HG03354 (cell line): ENCODE measurements at regions not wholly inside any gene's neighbourhood (a gene's known extent, or its start where the extent isn't known, plus 50 kb on each side); places are given as distances from the start of the nearest gene placed in this dataset.
A peak's percentile ranks its signal among the peaks of the same experiment; 100 is the strongest.
"Not testable (repeated sequence)": the region's sequence is repeated elsewhere in the genome, so short reads cannot be mapped to it uniquely, and the experiment has no call there.

Experiments
- ATAC-seq: cut with Tn5 transposase; IDR thresholded peaks from one replicate; pipeline ENCODE4 v1.9.1; 2021; ENCODE audit warnings: mild to moderate bottlenecking; ENCODE audit not compliant: unreplicated experiment, poor library complexity, severe bottlenecking

DNA sequence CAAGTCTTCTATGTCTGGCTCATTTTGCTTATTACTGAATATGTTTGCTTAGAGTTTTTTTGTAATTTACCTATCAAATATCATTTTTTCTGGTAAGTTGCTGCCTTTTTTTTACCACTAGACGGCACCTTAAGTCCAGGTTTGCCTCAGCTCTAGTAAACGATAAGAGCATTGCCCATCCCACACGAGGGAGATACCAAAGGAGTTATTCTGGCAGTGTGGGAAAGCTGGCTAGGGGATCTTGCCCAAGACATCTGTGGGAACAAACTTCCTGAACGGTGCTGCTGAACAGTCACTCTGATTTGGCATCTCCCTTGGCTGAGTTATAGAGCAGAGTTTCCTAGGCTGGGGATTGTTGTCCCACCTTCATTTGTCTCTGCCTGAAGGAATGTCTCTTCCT is 306.4 kb downstream of the COL12A1 start:
- no peak for ATAC-seq

DNA sequence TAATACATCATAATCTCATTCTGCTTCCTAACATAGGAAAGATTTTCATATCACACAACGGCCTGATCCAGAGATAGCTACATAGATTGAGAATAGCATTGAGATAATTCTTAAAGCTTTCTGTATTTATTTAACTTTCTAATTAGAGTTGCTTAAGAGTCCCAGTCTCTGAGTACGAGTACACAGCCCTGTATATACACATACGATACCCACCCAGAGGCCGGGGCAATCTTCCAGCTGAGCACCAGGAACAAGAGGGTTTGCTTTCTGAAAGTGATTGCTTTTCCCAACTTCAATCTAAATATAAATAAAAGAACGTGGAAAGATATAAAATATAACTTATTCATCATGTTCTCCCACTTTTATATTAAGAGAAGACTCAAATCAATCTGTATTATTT is 313.8 kb downstream of the COL12A1 start:
- ATAC-seq = no peak

DNA sequence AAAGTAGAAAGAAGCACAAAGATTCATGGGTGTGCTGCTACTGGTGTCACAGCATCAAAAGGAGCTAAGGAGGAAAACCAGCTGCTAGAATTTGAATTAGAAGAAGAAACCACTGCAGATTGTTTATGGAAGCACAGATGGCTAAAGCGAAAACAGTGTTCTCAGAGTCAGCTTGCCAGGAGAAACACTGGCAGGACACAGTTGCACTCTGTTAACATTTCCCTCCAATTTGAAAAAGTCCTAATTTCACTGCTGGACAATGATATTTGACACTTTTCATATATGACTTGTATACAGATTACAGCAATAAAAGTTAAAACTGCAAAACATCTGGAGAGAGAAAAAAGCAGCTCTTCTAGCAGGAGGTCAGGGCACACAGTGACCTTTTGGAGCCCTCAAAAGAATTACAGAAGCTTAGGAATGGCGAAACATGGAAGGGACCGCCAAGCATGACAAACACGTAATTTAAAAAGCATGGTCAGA is 314.5 kb downstream of the COL12A1 start:
- no peak for ATAC-seq

DNA sequence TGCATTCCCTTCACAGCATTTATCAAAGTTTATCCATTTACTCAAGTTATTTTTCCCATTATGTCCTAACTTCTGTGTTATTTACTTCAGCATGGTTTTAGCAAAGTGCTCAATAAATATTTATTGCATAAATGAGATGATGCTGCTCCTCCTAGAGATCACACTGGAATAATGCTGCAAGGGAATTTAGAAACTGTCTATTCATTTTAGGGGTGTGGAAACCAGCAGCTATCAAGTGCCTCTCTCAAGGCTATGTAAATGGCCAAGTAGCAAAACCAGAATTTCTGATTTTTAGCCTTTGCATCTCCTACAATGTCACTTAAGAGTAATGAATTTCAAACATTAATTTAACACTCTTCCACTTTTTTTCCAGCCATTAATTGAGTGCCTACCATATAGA is 316.2 kb downstream of the COL12A1 start:
- no peak for ATAC-seq

DNA sequence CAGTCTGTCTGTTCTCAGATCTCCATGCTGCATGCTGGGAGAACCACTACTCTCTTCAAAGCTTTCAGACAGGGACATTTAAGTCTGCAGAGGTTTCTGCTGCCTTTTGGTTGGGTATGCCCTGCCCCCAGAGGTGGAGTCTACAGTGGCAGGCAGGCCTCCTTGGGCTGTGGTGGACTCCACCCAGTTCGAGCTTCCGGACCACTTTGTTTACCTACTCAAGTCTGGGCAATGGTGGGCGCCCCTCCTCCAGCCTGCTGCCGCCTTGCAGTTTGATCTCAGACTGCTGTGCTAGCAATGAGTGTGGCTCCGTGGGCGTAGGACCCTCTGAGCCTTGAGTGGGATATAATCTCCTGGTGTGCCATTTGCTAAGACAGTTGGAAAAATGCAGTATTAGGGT is 317.1 kb downstream of the COL12A1 start:
- ATAC-seq = not testable (repeated sequence)

DNA sequence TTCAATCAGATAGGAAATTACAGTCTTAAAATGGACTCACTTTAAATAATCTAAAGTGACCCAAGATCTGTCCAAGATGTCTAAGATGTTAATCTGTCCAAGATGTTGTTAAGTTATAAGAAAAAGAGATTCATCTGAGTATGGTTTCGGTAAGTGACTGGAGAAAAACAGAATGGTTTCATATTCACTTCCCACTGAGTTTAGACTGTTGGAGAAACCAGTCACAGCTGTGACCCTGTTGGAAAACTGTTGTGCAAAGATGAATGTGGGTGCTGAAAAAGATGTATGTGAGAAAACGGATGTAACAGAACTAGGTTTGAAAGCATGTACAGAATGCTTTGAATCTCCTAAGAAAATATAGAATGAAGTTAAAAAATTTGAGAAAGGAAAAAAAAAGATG is 325.9 kb downstream of the COL12A1 start:
- no peak for ATAC-seq

DNA sequence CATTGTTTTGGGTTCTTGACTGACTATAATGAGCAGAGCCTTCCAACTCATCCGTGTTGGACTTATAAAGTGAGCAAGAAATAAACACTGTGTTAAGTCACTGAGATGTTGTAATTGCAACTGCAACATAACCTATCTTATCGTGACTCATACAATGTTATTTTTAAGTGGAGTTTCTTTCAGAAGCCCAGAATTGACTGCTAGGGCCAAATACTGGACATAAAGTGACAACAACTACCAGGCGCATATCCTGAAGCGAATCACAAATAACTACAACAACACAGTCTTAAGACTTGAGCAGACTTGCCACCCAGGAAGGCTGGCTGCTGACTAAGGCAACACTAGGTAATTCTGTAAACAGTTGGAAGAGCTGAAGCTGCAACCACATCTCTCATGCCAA is 326.6 kb downstream of the COL12A1 start:
- no peak for ATAC-seq

DNA sequence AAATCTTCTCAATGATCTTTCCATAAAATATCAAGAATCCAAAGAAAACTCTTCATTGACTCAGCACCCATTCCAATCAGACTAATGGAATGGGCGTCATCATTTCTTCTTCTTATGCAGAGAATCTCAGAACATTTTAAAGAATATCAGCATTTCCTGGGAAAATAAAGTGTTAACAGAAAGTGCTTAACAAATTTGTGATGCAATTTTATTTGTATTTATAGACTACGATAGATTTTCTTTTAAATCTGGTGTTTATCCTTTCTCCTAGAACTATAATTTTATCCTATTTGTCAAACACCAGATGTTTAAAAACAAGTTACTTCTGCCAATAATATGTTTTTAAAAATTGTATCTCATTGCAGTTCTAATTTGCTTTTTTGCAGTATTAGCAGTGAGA is 330.7 kb downstream of the COL12A1 start:
- no peak for ATAC-seq

DNA sequence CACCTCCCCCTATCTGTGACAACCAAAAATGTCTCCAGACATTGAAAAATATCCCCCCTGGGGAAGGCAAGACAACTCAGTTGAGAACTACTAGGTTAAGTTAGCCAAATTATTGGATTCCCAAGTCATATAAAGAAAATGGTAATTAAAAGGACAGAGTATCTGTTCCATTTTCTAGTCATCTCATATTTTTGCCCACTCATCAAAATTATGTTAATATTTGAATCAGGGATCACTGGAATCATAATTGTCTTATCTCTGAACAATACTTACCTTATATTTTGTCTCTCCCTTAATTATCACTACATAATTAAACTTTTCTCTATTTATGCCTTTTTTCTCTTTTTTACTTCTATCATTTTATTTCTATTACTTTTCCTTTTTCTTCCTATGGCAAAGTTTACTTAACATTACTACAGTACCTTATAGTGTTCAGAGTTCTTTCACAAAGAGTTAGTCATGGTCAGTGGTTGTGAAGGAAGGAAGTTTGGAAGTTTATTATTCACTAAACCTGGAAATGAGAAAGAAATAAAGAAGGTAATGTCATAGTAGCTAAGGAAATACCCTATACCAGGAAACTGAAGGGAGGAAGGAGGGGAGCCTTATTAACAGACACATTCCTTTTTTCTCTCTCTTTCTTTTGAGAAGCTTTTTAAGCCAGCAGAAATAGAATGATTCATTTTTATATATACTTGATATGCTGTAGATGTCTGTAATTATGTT is 332.9 kb downstream of the COL12A1 start:
- ATAC-seq = no peak

DNA sequence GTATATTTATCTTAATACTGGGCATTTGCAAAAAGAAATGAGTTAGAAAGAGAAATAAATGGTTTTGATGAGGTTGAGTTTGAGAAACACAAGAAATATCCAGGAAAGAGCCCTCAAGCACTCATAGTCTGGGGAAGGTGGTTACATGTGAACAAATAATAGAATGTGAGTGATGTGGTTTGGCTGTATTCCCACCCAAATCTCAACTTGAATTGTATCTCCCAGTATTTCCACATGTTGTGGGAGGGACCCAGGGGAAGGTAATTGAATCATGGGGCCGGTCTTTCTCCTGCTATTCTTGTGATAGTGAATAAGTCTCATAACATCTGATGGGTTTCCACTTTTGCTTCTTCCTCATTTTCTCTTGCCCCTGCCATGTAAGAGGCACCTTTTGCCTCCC is 334.1 kb downstream of the COL12A1 start:
- ATAC-seq = no peak

DNA sequence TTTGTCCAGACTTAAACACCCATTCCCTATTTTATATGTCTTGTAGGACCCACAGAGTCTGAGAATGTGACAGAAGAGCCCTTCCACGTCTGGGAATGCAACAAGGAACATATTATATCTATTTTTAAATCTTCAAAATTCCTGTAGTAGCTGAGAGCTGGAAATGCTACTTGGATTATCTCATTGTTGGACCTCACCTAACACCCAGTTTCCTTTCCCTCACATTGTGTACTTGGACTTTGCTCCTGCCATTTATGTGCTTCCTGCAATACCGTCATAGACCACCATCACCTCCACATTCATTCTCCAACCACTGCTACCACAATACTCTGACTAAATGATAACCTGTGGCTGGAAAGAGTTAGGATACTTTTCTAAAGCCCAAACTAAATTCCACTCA is 335.4 kb downstream of the COL12A1 start:
- ATAC-seq = peak; percentile 74

DNA sequence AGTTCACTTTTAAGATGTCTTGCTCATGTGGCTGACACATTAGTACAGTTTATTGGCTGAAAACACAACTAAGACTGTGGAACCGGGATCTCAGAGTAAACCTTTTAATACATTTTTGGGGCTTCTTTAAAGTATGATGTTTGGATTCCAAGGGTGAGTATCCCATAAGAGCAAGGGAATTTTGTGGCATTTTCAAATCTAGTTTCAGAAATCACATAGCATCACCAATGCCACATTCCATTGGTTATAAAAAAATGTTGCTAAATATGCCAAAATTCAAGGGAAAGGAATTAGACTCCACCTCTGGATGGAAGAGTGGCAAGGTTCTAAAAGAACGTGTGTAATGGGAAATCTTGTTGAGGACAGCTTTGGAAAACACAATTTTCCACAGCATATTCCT is 338.6 kb downstream of the COL12A1 start:
- no peak for ATAC-seq

DNA sequence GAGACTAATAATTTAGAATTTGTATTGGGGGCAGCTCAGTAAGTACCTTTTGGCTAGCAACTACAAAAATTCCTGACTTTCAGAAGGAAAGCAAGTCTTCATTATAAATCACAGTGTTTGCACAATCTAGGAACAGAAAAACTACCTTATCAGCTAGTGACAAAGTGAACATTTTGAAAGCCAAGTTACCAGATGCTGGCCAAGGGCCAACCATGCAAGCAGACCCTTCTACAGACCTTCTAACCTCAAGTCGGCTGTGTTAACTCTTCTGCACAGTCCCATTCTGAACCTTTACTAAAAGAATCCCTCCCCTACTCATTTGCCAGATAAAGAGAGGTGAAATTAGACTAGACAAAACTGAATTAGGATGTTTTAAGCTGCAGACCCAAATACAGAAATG is 341.9 kb downstream of the COL12A1 start:
- no peak for ATAC-seq

DNA sequence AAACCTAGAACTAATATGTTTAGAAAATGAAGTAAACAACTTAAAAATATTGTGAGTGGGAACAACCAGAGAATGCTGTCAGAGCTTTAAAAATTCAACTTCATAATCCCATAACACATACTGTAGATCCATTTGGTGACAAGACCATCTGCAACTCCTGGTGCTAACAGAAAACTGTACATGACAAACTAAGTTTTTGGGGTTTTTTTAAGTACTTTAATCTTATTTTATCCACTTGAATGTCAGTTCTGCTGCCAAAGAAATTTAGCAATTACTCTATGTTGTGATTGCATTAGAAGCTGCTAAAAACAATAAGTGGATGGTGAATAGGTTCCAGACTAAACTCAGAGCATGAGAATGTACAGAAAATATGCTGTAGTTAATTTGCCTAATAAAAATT is 345.4 kb downstream of the COL12A1 start:
- no peak for ATAC-seq

DNA sequence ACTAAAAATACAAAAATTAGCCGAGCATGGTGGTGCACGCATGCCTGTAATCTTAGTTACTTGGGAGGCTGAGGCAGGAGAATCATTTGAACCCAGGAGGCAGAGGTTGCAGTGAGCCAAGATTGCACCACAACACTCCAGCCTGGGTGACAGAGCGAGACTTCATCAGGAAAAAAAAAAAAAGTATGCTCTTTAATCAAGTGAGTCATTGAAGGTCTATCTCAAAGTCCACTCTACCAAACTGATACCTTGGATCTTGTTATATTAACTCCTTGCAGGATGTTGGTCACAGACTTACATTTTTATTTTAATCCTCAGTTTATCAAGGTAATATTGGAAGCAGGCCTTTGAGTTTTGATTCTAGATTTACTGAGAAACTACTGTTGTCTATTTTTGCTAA is 348.7 kb downstream of the COL12A1 start:
- ATAC-seq = no peak

DNA sequence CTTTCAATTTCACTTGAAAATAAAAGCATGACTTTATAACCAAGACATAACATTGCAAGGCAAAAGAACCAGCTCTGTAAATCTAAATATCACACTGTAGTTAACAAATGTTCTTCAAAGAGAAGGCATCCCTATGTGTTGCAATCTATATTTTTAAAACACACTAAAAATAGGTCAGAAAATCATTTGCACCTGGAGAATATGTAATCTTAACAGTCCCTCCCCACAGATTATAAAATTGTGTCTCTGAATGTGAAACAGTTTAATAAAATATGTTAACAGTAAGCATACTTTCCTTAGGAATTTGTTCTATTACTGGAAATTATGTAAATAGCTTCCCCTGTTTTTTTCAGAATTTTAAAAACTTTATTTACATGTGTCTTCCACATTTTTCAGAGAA is 351.9 kb downstream of the COL12A1 start:
- ATAC-seq = no peak

DNA sequence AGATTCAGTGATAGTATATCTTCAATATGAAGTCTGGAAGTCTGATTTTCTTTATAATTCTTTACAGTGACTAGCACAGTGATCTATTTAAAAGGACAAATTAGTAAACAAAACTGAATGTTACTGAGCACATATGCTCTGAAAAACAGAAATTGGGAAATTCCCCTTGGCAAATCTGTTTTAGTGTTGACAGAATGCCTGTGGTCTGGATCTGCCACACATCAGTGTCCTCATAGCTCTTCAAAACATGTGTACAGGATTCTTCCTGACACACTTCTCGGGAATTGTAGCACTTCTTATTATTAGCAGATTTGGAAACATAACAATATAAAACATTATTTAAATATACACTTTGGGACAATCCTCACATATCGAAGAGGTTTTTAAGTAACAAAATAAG is 354.3 kb downstream of the COL12A1 start:
- ATAC-seq = no peak

DNA sequence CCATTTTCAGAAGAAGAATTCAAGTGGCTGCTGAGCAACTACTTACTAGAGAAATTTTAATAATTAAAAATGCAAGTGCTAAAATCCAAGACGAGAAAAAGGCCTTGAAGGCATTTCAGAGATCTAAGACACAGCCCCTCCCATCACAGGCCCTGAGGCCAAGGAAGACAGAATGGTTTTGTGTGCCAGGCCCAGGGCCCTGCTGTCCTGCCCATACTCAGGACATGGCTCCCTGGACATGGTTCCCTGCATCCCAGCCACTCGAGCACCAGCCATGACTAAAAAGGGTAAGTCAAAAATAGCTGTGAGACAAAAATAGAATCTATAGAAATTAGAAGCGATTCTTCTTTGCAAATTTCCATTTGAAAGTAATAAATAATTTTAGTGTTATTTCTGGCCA is 364.9 kb downstream of the COL12A1 start:
- no peak for ATAC-seq

DNA sequence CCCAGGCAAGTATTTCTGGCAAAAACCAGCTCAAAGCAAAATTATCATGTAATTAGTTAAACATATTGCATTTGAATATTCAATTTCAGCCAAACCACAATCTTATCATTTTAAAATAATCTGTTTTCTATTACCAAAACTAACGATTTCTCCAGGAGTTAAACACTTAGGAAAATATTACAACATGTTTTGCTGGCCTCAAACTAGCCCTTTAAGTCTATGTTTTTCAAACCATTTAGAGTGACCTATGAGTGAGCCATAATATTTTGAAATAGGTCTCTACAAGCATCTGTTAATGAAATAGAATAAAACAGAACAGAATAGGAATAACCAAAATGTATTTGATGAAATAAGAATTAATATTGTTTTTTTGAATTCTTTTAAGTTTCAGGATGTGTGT is 370.9 kb downstream of the COL12A1 start:
- no peak for ATAC-seq

DNA sequence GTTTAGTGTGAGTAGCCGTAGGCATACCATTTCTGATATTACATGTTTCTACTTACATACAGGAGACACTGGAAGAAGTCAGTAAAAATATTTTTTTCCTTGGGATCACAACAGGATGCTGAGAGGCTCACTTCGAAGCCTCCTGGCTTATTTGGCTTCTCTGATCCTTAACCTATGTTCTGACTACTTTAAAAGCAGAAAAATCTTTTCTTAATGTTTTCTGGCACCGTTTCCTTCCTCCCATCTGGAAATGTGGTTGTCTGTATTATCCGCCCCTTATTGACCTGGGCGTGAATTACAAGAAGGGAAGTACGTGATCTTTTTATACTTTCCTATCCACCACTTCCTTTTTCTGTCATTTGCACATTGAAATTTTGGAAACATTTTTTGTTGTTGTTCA is 379.6 kb downstream of the COL12A1 start:
- ATAC-seq = no peak

DNA sequence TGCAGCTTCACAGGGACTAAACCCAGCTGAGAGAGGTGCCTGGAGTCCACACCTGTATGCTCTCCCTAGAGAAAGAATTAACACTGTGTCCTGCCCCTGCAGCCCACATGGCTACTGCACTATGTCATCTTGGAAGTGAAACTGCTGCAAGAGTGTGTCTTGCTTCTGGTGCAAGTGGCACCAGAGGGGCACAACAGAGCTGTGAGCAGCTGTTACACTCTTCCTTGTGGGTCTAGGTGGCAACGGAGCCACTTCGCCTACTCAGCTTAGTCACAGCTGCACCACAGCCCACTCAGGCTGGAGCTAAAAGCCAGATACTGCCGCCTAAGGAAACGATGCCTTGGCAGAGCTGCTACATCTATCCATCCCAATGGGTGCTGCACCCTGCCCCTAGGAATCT is 391.4 kb downstream of the COL12A1 start:
- ATAC-seq = no peak

DNA sequence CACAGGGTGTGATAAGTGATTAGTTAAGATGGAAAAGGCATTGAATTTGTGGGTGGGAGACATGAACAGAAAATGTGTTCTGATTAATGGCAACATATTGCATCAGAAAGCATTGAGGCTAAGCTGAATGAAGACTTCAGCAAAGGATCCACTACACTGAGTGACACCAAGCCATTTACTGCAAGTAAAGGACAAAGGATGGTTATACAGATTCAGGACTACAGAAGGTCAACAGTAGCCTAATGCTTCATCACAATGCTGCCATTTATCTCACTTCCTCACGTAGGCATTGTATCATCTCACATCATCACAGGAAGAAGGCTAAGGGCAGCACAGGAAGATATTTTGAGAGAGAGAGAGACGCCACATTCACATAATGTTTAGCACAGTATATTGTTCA is 398.2 kb downstream of the COL12A1 start:
- no peak for ATAC-seq
